Gastrocnemius medialis (tissue), 4 donors: ENCODE measurements at regions not wholly inside any gene's neighbourhood (a gene's known extent, or its start where the extent isn't known, plus 50 kb on each side); places are given as distances from the start of the nearest gene placed in this dataset.

Source experiments
- POLR2A ChIP-seq, 2 donors: fragments of 450-650 bp; IDR thresholded peaks; one replicate each; pipeline ENCODE4 v1.6.1; 2017; ENCODE audit warnings: antibody characterized with exemption in 2 of 2, mild to moderate bottlenecking in 2 of 2, moderate library complexity in 2 of 2
- TF ChIP-seq, protein P1 (sequence below), 5 experiments: fragments of 450-650 bp in 3 of 5; fragments of 200-600 bp in 2 of 5; sonication (generic) in 2 of 5; IDR thresholded peaks in 4 of 5; conservative IDR thresholded peaks in 1 of 5; 1 replicate in 4 of 5; 2 replicates in 1 of 5; pipeline ENCODE4 v1.5.1; 2016 to 2019; ENCODE audit warnings: antibody characterized with exemption in 5 of 5, mild to moderate bottlenecking in 3 of 5, moderate library complexity in 3 of 5

- TF ChIP-seq, protein P1, sequence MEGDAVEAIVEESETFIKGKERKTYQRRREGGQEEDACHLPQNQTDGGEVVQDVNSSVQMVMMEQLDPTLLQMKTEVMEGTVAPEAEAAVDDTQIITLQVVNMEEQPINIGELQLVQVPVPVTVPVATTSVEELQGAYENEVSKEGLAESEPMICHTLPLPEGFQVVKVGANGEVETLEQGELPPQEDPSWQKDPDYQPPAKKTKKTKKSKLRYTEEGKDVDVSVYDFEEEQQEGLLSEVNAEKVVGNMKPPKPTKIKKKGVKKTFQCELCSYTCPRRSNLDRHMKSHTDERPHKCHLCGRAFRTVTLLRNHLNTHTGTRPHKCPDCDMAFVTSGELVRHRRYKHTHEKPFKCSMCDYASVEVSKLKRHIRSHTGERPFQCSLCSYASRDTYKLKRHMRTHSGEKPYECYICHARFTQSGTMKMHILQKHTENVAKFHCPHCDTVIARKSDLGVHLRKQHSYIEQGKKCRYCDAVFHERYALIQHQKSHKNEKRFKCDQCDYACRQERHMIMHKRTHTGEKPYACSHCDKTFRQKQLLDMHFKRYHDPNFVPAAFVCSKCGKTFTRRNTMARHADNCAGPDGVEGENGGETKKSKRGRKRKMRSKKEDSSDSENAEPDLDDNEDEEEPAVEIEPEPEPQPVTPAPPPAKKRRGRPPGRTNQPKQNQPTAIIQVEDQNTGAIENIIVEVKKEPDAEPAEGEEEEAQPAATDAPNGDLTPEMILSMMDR (IDR thresholded peaks at IDR 0.05 in 4 of 5, conservative IDR thresholded peaks at IDR 0.05 in 1 of 5) = no peak
- TF ChIP-seq POLR2A (IDR thresholded peaks at IDR 0.05) = no peak
These were observed 158.8 kb downstream of the SCP2D1 start for GRCh38 chr20:18972251-18972876.
